GM23338 (cell line): ENCODE measurements at regions not wholly inside any gene's neighbourhood (a gene's known extent, or its start where the extent isn't known, plus 50 kb on each side); places are given as distances from the start of the nearest gene placed in this dataset.

Source experiments
- ATAC-seq: fragments of 200-7000 bp; cut with Tn5 transposase; 3 replicates; pipeline ENCODE4 v1.9.1; 2020
- DNase-seq: peaks from one replicate; pipeline ENCODE4 v3.0.0-alpha.2; 2015; ENCODE audit warnings: low spot score
- H2AFZ ChIP-seq: fragments of 200-600 bp; sonication (generic); 2 replicates; pipeline ENCODE4 v1.8.0; 2016; ENCODE audit warnings: antibody characterized with exemption, mild to moderate bottlenecking, moderate library complexity
- H3F3A ChIP-seq: fragments of 200-600 bp; sonication (generic); replicated peaks from 2 replicates; pipeline ENCODE4 v1.8.0; 2017; ENCODE audit warnings: antibody characterized with exemption, mixed run types, low read depth
- H3K27ac ChIP-seq: fragments of 200-600 bp; sonication (generic); 2 replicates; pipeline ENCODE4 v1.6.1; 2016; ENCODE audit warnings: low read depth
- H3K27me3 ChIP-seq: fragments of 200-600 bp; sonication (generic); 2 replicates; pipeline ENCODE4 v1.8.0; 2016; ENCODE audit warnings: mild to moderate bottlenecking, mixed run types, moderate library complexity; ENCODE audit not compliant: insufficient read depth
- H3K36me3 ChIP-seq: fragments of 200-600 bp; sonication (generic); 2 replicates; pipeline ENCODE4 v1.8.0; 2016; ENCODE audit warnings: mild to moderate bottlenecking; ENCODE audit not compliant: insufficient read depth
- H3K4me1 ChIP-seq: fragments of 200-600 bp; sonication (generic); 2 replicates; pipeline ENCODE4 v1.8.0; 2016; ENCODE audit warnings: mild to moderate bottlenecking, moderate library complexity; ENCODE audit not compliant: insufficient read depth
- H3K4me2 ChIP-seq: fragments of 200-600 bp; sonication (generic); 2 replicates; pipeline ENCODE4 v1.7.1; 2017; ENCODE audit warnings: mixed run types
- H3K4me3 ChIP-seq: fragments of 200-600 bp; sonication (generic); 2 replicates; pipeline ENCODE4 v1.6.1; 2016; ENCODE audit warnings: mixed run types
- H3K79me2 ChIP-seq: fragments of 200-600 bp; sonication (generic); replicated peaks from 2 replicates; pipeline ENCODE4 v1.8.0; 2017; ENCODE audit warnings: mild to moderate bottlenecking; ENCODE audit not compliant: insufficient read depth
- H3K9me2 ChIP-seq: fragments of 200-600 bp; sonication (generic); 2 replicates; pipeline ENCODE4 v1.8.0; 2017; ENCODE audit not compliant: insufficient read depth
- H4K20me1 ChIP-seq: fragments of 200-600 bp; sonication (generic); replicated peaks from 2 replicates; pipeline ENCODE4 v1.8.0; 2017; ENCODE audit warnings: mild to moderate bottlenecking; ENCODE audit not compliant: insufficient read depth
- H3K27ac Mint-ChIP-seq: 2 replicates; pipeline ENCODE4 v1.8.0; 2020; ENCODE audit warnings: inconsistent platforms, mild to moderate bottlenecking, moderate library complexity, mixed read lengths
- H3K27me3 Mint-ChIP-seq: 3 replicates; pipeline ENCODE4 v1.8.0; 2022; ENCODE audit warnings: low read depth, mild to moderate bottlenecking, moderate library complexity, mixed read lengths, inconsistent platforms; ENCODE audit not compliant: insufficient read depth, poor library complexity
- H3K36me3 Mint-ChIP-seq: 3 replicates; pipeline ENCODE4 v1.8.0; 2021; ENCODE audit warnings: low read depth, mild to moderate bottlenecking, inconsistent platforms, moderate library complexity, mixed read lengths
- H3K4me1 Mint-ChIP-seq: 3 replicates; pipeline ENCODE4 v1.8.0; 2020; ENCODE audit warnings: mild to moderate bottlenecking, inconsistent platforms, mixed read lengths
- H3K4me3 Mint-ChIP-seq: 3 replicates; pipeline ENCODE4 v1.8.0; 2021; ENCODE audit warnings: moderate library complexity, mild to moderate bottlenecking, inconsistent platforms, mixed read lengths
- H3K9me3 Mint-ChIP-seq: 3 replicates; pipeline ENCODE4 v1.8.0; 2020; ENCODE audit warnings: moderate library complexity, mild to moderate bottlenecking, inconsistent platforms, mixed read lengths
- STAT1 ChIP-seq: IDR thresholded peaks from one replicate; pipeline ENCODE4 v1.6.1; 2016; ENCODE audit warnings: antibody characterized with exemption; ENCODE audit not compliant: unreplicated experiment
- ZNF114 ChIP-seq: fragments of 250-450 bp; sonication (Bioruptor Pico); IDR thresholded peaks from 2 replicates; pipeline ENCODE4 v1.5.0; 2020; ENCODE audit warnings: mild to moderate bottlenecking, moderate library complexity
- TF ChIP-seq, protein P1 (sequence below), 2 experiments: fragments of 200-600 bp in 1 of 2; sonication (generic) in 1 of 2; conservative IDR thresholded peaks; 2 replicates each; pipeline versions ENCODE4 v1.5.1 to v1.6.1; 2016 to 2017; ENCODE audit warnings: antibody characterized with exemption in 2 of 2, low read depth in 2 of 2, mild to moderate bottlenecking in 2 of 2, moderate library complexity in 1 of 2
- TF ChIP-seq, protein P2 (sequence below): IDR thresholded peaks from 2 replicates; pipeline ENCODE4 v1.6.1; 2016; ENCODE audit warnings: antibody characterized with exemption
- TF ChIP-seq, protein P3 (sequence below): IDR thresholded peaks from one replicate; pipeline ENCODE4 v1.6.1; 2018; ENCODE audit warnings: antibody characterized with exemption; ENCODE audit not compliant: unreplicated experiment
- TF ChIP-seq, protein P4 (sequence below): fragments of 250-450 bp; sonication (Bioruptor Pico); IDR thresholded peaks from 2 replicates; pipeline ENCODE4 v1.5.0; 2020; ENCODE audit warnings: mild to moderate bottlenecking, moderate library complexity

DNA sequence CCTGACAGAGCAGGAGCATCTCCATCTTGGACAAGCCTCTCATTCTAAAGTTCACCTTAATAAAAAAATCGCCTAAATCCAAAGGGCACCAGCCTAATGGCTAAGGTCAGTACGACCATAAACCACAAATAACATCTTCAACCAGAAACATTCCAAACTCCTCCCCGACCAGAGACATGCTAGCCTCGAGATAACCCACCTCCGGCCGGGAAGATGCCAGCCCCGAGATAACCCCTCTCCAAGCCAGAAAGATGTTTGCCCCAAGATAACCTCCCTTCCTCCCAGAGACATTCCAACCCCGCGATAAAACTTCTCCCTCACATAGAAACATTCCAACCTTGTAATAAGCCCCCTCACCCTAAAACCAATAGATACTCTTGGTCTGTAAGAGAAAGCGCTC, 86.8 kb upstream of the PKP2 start (continued):
- TF ChIP-seq, protein P1, sequence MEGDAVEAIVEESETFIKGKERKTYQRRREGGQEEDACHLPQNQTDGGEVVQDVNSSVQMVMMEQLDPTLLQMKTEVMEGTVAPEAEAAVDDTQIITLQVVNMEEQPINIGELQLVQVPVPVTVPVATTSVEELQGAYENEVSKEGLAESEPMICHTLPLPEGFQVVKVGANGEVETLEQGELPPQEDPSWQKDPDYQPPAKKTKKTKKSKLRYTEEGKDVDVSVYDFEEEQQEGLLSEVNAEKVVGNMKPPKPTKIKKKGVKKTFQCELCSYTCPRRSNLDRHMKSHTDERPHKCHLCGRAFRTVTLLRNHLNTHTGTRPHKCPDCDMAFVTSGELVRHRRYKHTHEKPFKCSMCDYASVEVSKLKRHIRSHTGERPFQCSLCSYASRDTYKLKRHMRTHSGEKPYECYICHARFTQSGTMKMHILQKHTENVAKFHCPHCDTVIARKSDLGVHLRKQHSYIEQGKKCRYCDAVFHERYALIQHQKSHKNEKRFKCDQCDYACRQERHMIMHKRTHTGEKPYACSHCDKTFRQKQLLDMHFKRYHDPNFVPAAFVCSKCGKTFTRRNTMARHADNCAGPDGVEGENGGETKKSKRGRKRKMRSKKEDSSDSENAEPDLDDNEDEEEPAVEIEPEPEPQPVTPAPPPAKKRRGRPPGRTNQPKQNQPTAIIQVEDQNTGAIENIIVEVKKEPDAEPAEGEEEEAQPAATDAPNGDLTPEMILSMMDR (conservative IDR thresholded peaks at IDR 0.05; ENCODE audit: low read depth in 2 of 2), result no peak
- no peak for TF ChIP-seq STAT1

DNA sequence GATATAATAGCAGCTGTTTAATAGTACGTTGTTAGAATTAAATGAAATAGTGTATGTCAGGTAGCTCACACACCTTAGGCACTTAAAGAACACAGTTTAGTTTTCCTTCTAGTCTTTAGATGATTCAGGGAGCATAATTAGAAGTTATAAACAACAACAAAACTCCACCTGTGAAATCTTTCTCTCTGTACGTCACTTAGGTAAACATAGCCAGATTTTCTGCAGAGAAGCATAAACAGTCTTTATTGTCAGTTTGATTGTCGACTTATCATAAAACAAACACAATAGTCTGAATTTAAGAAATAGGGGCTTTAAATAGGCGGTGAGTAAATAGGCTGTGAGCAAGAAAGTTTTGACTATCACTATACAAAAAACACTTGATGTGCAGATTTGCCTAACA, 84.6 kb upstream of the PKP2 start:
- H3K4me3 ChIP-seq, result no peak overlapping the region
- no peak overlapping the region for H2AFZ ChIP-seq
- H3K27ac Mint-ChIP-seq, result no peak overlapping the region
- no peaks in the 10 kb centered on the region for H3K36me3 ChIP-seq
- H3K4me3 Mint-ChIP-seq, result no peak overlapping the region
- no peak overlapping the region for H3K27ac ChIP-seq
- no peaks in the 10 kb centered on the region for H3K9me2 ChIP-seq
- H3K9me3 Mint-ChIP-seq, result peaks cover 4% of the 10 kb centered on the region; the same call in 1 of the 3 replicates
- H3K27me3 ChIP-seq, result no peaks in the 10 kb centered on the region
- H3F3A ChIP-seq, result no peaks in the 10 kb centered on the region
- peaks cover 3% of the 10 kb centered on the region for H3K27me3 Mint-ChIP-seq
- H3K4me1 ChIP-seq, result no peaks in the 10 kb centered on the region
- ATAC-seq, result no peak
- TF ChIP-seq, protein P2, sequence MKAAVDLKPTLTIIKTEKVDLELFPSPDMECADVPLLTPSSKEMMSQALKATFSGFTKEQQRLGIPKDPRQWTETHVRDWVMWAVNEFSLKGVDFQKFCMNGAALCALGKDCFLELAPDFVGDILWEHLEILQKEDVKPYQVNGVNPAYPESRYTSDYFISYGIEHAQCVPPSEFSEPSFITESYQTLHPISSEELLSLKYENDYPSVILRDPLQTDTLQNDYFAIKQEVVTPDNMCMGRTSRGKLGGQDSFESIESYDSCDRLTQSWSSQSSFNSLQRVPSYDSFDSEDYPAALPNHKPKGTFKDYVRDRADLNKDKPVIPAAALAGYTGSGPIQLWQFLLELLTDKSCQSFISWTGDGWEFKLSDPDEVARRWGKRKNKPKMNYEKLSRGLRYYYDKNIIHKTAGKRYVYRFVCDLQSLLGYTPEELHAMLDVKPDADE, result no peak
- TF ChIP-seq, protein P3, sequence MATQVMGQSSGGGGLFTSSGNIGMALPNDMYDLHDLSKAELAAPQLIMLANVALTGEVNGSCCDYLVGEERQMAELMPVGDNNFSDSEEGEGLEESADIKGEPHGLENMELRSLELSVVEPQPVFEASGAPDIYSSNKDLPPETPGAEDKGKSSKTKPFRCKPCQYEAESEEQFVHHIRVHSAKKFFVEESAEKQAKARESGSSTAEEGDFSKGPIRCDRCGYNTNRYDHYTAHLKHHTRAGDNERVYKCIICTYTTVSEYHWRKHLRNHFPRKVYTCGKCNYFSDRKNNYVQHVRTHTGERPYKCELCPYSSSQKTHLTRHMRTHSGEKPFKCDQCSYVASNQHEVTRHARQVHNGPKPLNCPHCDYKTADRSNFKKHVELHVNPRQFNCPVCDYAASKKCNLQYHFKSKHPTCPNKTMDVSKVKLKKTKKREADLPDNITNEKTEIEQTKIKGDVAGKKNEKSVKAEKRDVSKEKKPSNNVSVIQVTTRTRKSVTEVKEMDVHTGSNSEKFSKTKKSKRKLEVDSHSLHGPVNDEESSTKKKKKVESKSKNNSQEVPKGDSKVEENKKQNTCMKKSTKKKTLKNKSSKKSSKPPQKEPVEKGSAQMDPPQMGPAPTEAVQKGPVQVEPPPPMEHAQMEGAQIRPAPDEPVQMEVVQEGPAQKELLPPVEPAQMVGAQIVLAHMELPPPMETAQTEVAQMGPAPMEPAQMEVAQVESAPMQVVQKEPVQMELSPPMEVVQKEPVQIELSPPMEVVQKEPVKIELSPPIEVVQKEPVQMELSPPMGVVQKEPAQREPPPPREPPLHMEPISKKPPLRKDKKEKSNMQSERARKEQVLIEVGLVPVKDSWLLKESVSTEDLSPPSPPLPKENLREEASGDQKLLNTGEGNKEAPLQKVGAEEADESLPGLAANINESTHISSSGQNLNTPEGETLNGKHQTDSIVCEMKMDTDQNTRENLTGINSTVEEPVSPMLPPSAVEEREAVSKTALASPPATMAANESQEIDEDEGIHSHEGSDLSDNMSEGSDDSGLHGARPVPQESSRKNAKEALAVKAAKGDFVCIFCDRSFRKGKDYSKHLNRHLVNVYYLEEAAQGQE, result no peak
- TF ChIP-seq ZNF114 (CRISPR knock-in tag), result no peak
- TF ChIP-seq, protein P4, sequence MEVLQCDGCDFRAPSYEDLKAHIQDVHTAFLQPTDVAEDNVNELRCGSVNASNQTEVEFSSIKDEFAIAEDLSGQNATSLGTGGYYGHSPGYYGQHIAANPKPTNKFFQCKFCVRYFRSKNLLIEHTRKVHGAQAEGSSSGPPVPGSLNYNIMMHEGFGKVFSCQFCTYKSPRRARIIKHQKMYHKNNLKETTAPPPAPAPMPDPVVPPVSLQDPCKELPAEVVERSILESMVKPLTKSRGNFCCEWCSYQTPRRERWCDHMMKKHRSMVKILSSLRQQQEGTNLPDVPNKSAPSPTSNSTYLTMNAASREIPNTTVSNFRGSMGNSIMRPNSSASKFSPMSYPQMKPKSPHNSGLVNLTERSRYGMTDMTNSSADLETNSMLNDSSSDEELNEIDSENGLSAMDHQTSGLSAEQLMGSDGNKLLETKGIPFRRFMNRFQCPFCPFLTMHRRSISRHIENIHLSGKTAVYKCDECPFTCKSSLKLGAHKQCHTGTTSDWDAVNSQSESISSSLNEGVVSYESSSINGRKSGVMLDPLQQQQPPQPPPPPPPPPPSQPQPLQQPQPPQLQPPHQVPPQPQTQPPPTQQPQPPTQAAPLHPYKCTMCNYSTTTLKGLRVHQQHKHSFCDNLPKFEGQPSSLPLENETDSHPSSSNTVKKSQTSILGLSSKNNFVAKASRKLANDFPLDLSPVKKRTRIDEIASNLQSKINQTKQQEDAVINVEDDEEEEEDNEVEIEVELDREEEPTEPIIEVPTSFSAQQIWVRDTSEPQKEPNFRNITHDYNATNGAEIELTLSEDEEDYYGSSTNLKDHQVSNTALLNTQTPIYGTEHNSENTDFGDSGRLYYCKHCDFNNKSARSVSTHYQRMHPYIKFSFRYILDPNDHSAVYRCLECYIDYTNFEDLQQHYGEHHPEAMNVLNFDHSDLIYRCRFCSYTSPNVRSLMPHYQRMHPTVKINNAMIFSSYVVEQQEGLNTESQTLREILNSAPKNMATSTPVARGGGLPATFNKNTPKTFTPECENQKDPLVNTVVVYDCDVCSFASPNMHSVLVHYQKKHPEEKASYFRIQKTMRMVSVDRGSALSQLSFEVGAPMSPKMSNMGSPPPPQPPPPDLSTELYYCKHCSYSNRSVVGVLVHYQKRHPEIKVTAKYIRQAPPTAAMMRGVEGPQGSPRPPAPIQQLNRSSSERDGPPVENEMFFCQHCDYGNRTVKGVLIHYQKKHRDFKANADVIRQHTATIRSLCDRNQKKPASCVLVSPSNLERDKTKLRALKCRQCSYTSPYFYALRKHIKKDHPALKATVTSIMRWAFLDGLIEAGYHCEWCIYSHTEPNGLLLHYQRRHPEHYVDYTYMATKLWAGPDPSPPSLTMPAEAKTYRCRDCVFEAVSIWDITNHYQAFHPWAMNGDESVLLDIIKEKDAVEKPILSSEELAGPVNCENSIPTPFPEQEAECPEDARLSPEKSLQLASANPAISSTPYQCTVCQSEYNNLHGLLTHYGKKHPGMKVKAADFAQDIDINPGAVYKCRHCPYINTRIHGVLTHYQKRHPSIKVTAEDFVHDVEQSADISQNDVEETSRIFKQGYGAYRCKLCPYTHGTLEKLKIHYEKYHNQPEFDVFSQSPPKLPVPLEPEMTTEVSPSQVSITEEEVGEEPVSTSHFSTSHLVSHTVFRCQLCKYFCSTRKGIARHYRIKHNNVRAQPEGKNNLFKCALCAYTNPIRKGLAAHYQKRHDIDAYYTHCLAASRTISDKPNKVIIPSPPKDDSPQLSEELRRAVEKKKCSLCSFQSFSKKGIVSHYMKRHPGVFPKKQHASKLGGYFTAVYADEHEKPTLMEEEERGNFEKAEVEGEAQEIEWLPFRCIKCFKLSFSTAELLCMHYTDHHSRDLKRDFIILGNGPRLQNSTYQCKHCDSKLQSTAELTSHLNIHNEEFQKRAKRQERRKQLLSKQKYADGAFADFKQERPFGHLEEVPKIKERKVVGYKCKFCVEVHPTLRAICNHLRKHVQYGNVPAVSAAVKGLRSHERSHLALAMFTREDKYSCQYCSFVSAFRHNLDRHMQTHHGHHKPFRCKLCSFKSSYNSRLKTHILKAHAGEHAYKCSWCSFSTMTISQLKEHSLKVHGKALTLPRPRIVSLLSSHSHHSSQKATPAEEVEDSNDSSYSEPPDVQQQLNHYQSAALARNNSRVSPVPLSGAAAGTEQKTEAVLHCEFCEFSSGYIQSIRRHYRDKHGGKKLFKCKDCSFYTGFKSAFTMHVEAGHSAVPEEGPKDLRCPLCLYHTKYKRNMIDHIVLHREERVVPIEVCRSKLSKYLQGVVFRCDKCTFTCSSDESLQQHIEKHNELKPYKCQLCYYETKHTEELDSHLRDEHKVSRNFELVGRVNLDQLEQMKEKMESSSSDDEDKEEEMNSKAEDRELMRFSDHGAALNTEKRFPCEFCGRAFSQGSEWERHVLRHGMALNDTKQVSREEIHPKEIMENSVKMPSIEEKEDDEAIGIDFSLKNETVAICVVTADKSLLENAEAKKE (CRISPR knock-in tag), result no peak
- H3K36me3 Mint-ChIP-seq, result no peaks in the 10 kb centered on the region; the same call in 2 of the 3 replicates
- no peaks in the 10 kb centered on the region for H4K20me1 ChIP-seq
- H3K4me2 ChIP-seq, result no peak overlapping the region
- H3K4me1 Mint-ChIP-seq, result peaks cover 7% of the 10 kb centered on the region
- no peaks in the 10 kb centered on the region for H3K79me2 ChIP-seq
- no peak for DNase-seq
